A673 (cell line): ENCODE measurements at regions not wholly inside any gene's neighbourhood (a gene's known extent, or its start where the extent isn't known, plus 50 kb on each side); places are given as distances from the start of the nearest gene placed in this dataset.
"Not testable (repeated sequence)": the region's sequence is repeated elsewhere in the genome, so short reads cannot be mapped to it uniquely, and the experiment has no call there.

Source experiments
- BruUV-seq: library from RNA; stranded (reverse); fragments of 400-500 nt; replicated peaks from 2 replicates; lab custom pipeline; 2021; lab: Mats Ljungman, UMichigan
- CTCF ChIA-PET: fragments of 300-600 bp; sonication (Branson Sonifier 250); formaldehyde crosslinking; loops from one replicate; lab custom pipeline; 2022; ENCODE audit warnings: antibody characterized with exemption; lab: Charles Lee
- POLR2A ChIA-PET: fragments of 300-600 bp; sonication (Branson Sonifier 250); formaldehyde crosslinking; loops from one replicate; lab custom pipeline; 2022; ENCODE audit warnings: antibody characterized with exemption; ENCODE audit not compliant: low non-redundant PET; lab: Charles Lee
- DNase-seq: peaks from one replicate; pipeline ENCODE4 v3.0.0-alpha.2; 2015; ENCODE audit warnings: low spot score
- H3K27ac ChIP-seq: fragments of 200-600 bp; sonication (generic); 2 replicates; pipeline ENCODE4 v1.5.1; 2016; ENCODE audit warnings: mixed run types, low read depth, mild to moderate bottlenecking, mixed read lengths, antibody characterized with exemption, low read length; ENCODE audit not compliant: poor library complexity, severe bottlenecking
- H3K27me3 ChIP-seq: fragments of 200-600 bp; sonication (generic); replicated peaks from 2 replicates; pipeline ENCODE4 v1.6.1; 2017; ENCODE audit warnings: mixed run types, low read depth, mild to moderate bottlenecking, mixed read lengths, antibody characterized with exemption, low read length; ENCODE audit not compliant: insufficient read depth, poor library complexity
- H3K36me3 ChIP-seq: fragments of 200-600 bp; sonication (generic); 2 replicates; pipeline ENCODE4 v1.6.1; 2016; ENCODE audit warnings: mixed run types, mild to moderate bottlenecking, mixed read lengths, antibody characterized with exemption, low read length; ENCODE audit not compliant: insufficient read depth, poor library complexity, severe bottlenecking
- H3K4me1 ChIP-seq: fragments of 200-600 bp; sonication (generic); 2 replicates; pipeline ENCODE4 v1.6.1; 2017; ENCODE audit warnings: mixed run types, mild to moderate bottlenecking, mixed read lengths, antibody characterized with exemption, low read length; ENCODE audit not compliant: insufficient read depth, poor library complexity, severe bottlenecking
- H3K4me3 ChIP-seq: fragments of 200-600 bp; sonication (generic); 2 replicates; pipeline ENCODE4 v1.5.1; 2016; ENCODE audit warnings: low read depth, mixed run types, mild to moderate bottlenecking, mixed read lengths, low read length; ENCODE audit not compliant: poor library complexity, severe bottlenecking
- H3K9me3 ChIP-seq: fragments of 200-600 bp; sonication (generic); 2 replicates; pipeline ENCODE4 v1.6.1; 2016; ENCODE audit warnings: mixed run types, low read depth, mild to moderate bottlenecking, mixed read lengths, antibody characterized with exemption, low read length; ENCODE audit not compliant: poor library complexity, severe bottlenecking
- EZH2 ChIP-seq: fragments of 200-600 bp; sonication (generic); IDR thresholded peaks from 2 replicates; pipeline ENCODE4 v1.6.1; 2017; ENCODE audit warnings: borderline replicate concordance, low read depth, mild to moderate bottlenecking, mixed read lengths, antibody characterized with exemption, low read length; ENCODE audit not compliant: poor library complexity, severe bottlenecking
- intact Hi-C: fragments of 100-400 bp; cut with micrococcal nuclease; formaldehyde crosslinking; loops from one replicate; pipeline ENCODE4 v1.10.0; 2022; ENCODE audit not compliant: unreplicated experiment
- TF ChIP-seq, protein P1 (sequence below): fragments of 300-800, 200-600 bp; sonication (generic); conservative IDR thresholded peaks from 2 replicates; pipeline ENCODE4 v1.5.1; 2017; ENCODE audit warnings: low read depth, mild to moderate bottlenecking, antibody characterized with exemption, low read length, moderate library complexity, mixed read lengths

DNA sequence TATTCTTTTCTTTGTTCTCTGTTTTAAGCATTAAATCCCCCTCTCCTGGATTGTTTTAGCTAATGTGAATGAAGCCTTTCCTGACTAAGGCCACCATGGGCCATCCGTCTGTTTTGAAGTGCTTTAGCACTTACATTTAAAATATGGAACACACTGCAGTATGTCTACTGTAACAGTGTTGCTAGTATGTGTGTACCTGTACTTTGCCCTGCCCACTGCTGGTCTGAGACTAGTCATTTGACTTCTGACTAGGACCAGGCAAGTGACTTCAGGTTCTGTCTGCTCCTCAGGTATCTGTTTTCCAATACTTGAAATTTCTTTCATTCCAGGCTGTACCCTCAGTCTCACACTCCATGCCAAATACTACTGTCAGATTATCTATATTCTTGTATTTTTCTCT, 120.1 kb upstream of the TSPAN8 start:
- TF ChIP-seq, protein P1, sequence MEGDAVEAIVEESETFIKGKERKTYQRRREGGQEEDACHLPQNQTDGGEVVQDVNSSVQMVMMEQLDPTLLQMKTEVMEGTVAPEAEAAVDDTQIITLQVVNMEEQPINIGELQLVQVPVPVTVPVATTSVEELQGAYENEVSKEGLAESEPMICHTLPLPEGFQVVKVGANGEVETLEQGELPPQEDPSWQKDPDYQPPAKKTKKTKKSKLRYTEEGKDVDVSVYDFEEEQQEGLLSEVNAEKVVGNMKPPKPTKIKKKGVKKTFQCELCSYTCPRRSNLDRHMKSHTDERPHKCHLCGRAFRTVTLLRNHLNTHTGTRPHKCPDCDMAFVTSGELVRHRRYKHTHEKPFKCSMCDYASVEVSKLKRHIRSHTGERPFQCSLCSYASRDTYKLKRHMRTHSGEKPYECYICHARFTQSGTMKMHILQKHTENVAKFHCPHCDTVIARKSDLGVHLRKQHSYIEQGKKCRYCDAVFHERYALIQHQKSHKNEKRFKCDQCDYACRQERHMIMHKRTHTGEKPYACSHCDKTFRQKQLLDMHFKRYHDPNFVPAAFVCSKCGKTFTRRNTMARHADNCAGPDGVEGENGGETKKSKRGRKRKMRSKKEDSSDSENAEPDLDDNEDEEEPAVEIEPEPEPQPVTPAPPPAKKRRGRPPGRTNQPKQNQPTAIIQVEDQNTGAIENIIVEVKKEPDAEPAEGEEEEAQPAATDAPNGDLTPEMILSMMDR, result no peak
- no peak for TF ChIP-seq EZH2
- POLR2A ChIA-PET, result no interaction called here

GRCh38 chr12:71276541-71276940, 118.7 kb upstream of the TSPAN8 start:
- DNase-seq, result no peak
- Histone ChIP-seq H3K4me1 (no peaks in the 10 kb centered on the region), H3K27ac (no peak overlapping the region), H3K9me3 (no peaks in the 10 kb centered on the region), H3K4me3 (no peak overlapping the region), H3K27me3 (no peaks in the 10 kb centered on the region), H3K36me3 (no peaks in the 10 kb centered on the region)
- ChIA-PET CTCF (no interaction called here), POLR2A (no interaction called here)
- TF ChIP-seq EZH2, result no peak
- TF ChIP-seq, protein P1, result no peak
- intact Hi-C loops, result no loop called here
- no TSS peak for BruUV-seq

More for the DNA sequence above, 120.1 kb upstream of the TSPAN8 start:
- BruUV-seq, result no TSS peak
- Histone ChIP-seq H3K4me3 (no peak overlapping the region), H3K9me3 (no peaks in the 10 kb centered on the region), H3K4me1 (no peaks in the 10 kb centered on the region), H3K27ac (no peak overlapping the region), H3K27me3 (no peaks in the 10 kb centered on the region), H3K36me3 (no peaks in the 10 kb centered on the region)
- CTCF ChIA-PET, result no interaction called here
- DNase-seq, result no peak
- intact Hi-C loops, result no loop called here

DNA sequence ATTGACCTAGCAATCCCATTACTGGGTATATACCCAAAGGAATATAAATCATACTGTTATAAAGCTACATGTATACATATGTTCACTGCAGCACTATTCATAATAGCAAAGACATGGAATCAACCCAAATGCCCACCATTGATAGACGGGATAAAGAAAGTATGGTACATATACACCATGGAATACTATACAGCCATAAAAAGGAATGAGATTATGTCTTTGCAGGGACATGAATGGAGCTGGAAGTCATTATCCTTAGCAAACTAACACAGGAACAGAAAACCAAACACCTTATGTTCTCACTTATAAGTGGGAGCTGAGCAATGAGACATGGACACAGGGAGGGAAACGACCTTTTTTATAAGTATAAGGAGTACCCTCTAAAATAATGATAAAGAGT, 113.0 kb upstream of the TSPAN8 start:
- POLR2A ChIA-PET, H3K9me3 ChIP-seq, H3K27me3 ChIP-seq, intact Hi-C loops, H3K36me3 ChIP-seq, DNase-seq, H3K27ac ChIP-seq, H3K4me1 ChIP-seq, BruUV-seq, H3K4me3 ChIP-seq: not testable (repeated sequence)
- CTCF ChIA-PET, result interaction anchor here (0.6 kb wide), 1 partner anchor 53 kb away, joined by 3 read pairs; no protein-coding TSS in a partner anchor

DNA sequence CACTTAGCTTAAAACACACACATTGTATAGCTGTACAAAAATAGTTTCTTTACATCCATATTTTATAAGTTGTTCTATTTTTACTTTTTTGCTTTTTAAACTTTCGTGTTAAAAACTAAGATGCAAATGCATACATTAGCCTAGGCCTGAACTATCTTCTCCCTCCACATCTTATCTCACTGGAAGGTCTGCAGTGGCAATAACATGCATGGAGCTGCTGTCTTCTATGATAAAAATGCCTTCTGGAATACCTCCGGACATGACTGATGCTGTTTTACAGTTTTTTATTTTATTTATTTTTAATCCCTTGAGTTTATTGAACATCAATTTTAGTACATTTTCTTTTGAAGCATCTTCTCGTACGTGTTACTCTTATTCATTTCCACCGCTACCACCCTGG, 112.3 kb upstream of the TSPAN8 start:
- H3K9me3 ChIP-seq, result no peaks in the 10 kb centered on the region
- H3K4me3 ChIP-seq, result no peak overlapping the region
- H3K27me3 ChIP-seq, result no peaks in the 10 kb centered on the region
- TF ChIP-seq EZH2, result no peak
- TF ChIP-seq, protein P1, result no peak
- no peaks in the 10 kb centered on the region for H3K4me1 ChIP-seq
- no peak for DNase-seq
- BruUV-seq, result no TSS peak
- CTCF ChIA-PET, result no interaction called here
- no peaks in the 10 kb centered on the region for H3K36me3 ChIP-seq
- H3K27ac ChIP-seq, result no peak overlapping the region
- POLR2A ChIA-PET, result no interaction called here
- intact Hi-C loops, result no loop called here
